K562 (cell line): ENCODE measurements at regions not wholly inside any gene's neighbourhood (a gene's known extent, or its start where the extent isn't known, plus 50 kb on each side); places are given as distances from the start of the nearest gene placed in this dataset.

Experiments
- CEBPG ChIP-seq, 3 experiments: fragments of 200-800 bp in 1 of 3; sonication (Bioruptor generic) in 1 of 3; sonication (generic) in 1 of 3; formaldehyde crosslinking in 1 of 3; IDR thresholded peaks in 2 of 3; conservative IDR thresholded peaks in 1 of 3; 2 replicates each; pipeline versions ENCODE4 v1.6.1 to v1.8.0; 2016 to 2022; ENCODE audit warnings: missing compliant biosample characterization in 2 of 3, missing genetic modification characterization in 2 of 3, mild to moderate bottlenecking in 1 of 3, missing genetic modification reagents in 1 of 3
- ELF1 ChIP-seq: fragments of 200-800 bp; sonication (Bioruptor generic); IDR thresholded peaks from 2 replicates; pipeline ENCODE4 v1.6.1; 2016; ENCODE audit warnings: missing genetic modification characterization, missing compliant biosample characterization
- IFI16 ChIP-seq: fragments of 250-450 bp; sonication (Bioruptor Pico); IDR thresholded peaks from 2 replicates; pipeline ENCODE4 v2.1.2; 2022; ENCODE audit warnings: mild to moderate bottlenecking, inconsistent platforms
- MTA3 ChIP-seq: fragments of 450-650 bp; formaldehyde crosslinking; IDR thresholded peaks from 2 replicates; pipeline ENCODE4 v1.6.1; 2017; ENCODE audit warnings: mild to moderate bottlenecking, borderline replicate concordance
- NBN ChIP-seq: fragments of 450-650 bp; IDR thresholded peaks from 2 replicates; pipeline ENCODE4 v1.6.1; 2016; ENCODE audit warnings: low read depth, mild to moderate bottlenecking
- ZNF764 ChIP-seq: fragments of 250-450 bp; sonication (Bioruptor Pico); IDR thresholded peaks from 2 replicates; pipeline ENCODE4 v1.4.0; 2020; ENCODE audit warnings: low read depth, mild to moderate bottlenecking, moderate library complexity
- ZNF830 ChIP-seq: fragments of 250-450 bp; sonication (Bioruptor Pico); IDR thresholded peaks from 2 replicates; pipeline ENCODE4 v1.5.0; 2021; ENCODE audit warnings: mild to moderate bottlenecking
- TF ChIP-seq, protein P1 (sequence below): fragments of 250-450 bp; sonication (Bioruptor Pico); IDR thresholded peaks from 2 replicates; pipeline ENCODE4 v1.4.0; 2020; ENCODE audit warnings: mild to moderate bottlenecking
- TF ChIP-seq, protein P2 (sequence below): sonication (generic); formaldehyde crosslinking; IDR thresholded peaks from 2 replicates; pipeline ENCODE4 v1.8.1; 2022; ENCODE audit warnings: missing genetic modification reagents
- TF ChIP-seq, protein P3 (sequence below): fragments of 450-650 bp; IDR thresholded peaks from 2 replicates; pipeline ENCODE4 v1.6.1; 2016; ENCODE audit warnings: low read depth

DNA sequence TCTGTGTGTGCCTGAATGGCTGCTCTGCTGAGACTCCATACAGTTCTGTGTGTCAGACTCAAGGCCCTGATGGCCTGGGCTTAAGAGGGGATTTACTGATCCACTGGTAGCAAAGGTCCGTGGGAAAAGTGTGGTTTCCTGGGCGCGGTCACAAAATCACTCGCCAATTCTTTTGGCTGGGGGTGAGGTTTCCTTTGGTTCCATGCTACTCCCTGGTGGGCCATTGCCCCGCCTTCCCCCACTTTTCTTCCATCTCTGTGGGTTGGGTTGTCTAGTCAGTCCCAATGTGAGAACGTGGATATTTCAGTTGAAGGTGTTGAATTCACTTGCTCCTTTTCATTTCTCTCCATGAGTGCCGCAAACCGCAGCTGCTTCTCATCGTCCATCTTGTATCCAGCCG lies 162.7 kb upstream of the NRXN1 start (continued):
- TF ChIP-seq, protein P1, sequence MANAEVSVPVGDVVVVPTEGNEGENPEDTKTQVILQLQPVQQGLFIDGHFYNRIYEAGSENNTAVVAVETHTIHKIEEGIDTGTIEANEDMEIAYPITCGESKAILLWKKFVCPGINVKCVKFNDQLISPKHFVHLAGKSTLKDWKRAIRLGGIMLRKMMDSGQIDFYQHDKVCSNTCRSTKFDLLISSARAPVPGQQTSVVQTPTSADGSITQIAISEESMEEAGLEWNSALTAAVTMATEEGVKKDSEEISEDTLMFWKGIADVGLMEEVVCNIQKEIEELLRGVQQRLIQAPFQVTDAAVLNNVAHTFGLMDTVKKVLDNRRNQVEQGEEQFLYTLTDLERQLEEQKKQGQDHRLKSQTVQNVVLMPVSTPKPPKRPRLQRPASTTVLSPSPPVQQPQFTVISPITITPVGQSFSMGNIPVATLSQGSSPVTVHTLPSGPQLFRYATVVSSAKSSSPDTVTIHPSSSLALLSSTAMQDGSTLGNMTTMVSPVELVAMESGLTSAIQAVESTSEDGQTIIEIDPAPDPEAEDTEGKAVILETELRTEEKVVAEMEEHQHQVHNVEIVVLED (CRISPR knock-in tag) = no peak
- TF ChIP-seq CEBPG (CRISPR knock-in tag; IDR thresholded peaks at IDR 0.05) (no peak), CEBPG (tag; conservative IDR thresholded peaks at IDR 0.05 in 1 of 2, IDR thresholded peaks at IDR 0.05 in 1 of 2) (no peak), MTA3 (no peak), ZNF830 (CRISPR knock-in tag) (no peak), ELF1 (tag) (no peak), IFI16 (CRISPR knock-in tag) (no peak), NBN (no peak), ZNF764 (no peak)
- TF ChIP-seq, protein P2, sequence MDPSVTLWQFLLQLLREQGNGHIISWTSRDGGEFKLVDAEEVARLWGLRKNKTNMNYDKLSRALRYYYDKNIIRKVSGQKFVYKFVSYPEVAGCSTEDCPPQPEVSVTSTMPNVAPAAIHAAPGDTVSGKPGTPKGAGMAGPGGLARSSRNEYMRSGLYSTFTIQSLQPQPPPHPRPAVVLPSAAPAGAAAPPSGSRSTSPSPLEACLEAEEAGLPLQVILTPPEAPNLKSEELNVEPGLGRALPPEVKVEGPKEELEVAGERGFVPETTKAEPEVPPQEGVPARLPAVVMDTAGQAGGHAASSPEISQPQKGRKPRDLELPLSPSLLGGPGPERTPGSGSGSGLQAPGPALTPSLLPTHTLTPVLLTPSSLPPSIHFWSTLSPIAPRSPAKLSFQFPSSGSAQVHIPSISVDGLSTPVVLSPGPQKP = no peak
- TF ChIP-seq, protein P3, sequence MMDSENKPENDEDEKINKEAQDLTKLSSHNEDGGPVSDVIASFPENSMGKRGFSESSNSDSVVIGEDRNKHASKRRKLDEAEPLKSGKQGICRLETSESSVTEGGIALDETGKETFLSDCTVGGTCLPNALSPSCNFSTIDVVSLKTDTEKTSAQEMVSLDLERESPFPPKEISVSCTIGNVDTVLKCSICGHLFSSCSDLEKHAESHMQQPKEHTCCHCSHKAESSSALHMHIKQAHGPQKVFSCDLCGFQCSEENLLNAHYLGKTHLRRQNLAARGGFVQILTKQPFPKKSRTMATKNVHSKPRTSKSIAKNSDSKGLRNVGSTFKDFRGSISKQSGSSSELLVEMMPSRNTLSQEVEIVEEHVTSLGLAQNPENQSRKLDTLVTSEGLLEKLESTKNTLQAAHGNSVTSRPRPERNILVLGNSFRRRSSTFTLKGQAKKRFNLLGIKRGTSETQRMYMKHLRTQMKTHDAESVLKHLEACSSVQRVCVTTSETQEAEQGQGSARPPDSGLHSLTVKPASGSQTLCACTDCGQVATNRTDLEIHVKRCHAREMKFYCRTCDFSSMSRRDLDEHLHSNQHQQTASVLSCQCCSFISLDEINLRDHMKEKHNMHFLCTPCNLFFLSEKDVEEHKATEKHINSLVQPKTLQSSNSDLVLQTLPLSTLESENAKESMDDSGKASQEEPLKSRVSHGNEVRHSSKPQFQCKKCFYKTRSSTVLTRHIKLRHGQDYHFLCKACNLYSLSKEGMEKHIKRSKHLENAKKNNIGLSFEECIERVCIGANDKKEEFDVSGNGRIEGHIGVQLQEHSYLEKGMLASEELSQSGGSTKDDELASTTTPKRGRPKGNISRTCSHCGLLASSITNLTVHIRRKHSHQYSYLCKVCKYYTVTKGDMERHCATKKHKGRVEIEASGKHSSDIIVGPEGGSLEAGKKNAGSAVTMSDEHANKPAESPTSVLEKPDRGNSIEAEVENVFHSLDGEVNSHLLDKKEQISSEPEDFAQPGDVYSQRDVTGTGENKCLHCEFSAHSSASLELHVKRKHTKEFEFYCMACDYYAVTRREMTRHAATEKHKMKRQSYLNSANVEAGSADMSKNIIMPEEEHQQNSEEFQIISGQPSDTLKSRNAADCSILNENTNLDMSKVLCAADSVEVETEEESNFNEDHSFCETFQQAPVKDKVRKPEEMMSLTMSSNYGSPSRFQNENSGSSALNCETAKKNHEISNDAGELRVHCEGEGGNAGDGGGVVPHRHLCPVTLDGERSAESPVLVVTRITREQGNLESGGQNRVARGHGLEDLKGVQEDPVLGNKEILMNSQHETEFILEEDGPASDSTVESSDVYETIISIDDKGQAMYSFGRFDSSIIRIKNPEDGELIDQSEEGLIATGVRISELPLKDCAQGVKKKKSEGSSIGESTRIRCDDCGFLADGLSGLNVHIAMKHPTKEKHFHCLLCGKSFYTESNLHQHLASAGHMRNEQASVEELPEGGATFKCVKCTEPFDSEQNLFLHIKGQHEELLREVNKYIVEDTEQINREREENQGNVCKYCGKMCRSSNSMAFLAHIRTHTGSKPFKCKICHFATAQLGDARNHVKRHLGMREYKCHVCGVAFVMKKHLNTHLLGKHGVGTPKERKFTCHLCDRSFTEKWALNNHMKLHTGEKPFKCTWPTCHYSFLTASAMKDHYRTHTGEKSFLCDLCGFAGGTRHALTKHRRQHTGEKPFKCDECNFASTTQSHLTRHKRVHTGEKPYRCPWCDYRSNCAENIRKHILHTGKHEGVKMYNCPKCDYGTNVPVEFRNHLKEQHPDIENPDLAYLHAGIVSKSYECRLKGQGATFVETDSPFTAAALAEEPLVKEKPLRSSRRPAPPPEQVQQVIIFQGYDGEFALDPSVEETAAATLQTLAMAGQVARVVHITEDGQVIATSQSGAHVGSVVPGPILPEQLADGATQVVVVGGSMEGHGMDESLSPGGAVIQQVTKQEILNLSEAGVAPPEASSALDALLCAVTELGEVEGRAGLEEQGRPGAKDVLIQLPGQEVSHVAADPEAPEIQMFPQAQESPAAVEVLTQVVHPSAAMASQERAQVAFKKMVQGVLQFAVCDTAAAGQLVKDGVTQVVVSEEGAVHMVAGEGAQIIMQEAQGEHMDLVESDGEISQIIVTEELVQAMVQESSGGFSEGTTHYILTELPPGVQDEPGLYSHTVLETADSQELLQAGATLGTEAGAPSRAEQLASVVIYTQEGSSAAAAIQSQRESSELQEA = no peak
